Loucy (cell line): ENCODE measurements at regions not wholly inside any gene's neighbourhood (a gene's known extent, or its start where the extent isn't known, plus 50 kb on each side); places are given as distances from the start of the nearest gene placed in this dataset.

Experiments
- EZH2phosphoT487 ChIP-seq: fragments of 200-600 bp; IDR thresholded peaks from 2 replicates; pipeline ENCODE4 v1.6.1; 2018; ENCODE audit warnings: antibody characterized with exemption, mild to moderate bottlenecking, moderate library complexity, borderline replicate concordance
- TF ChIP-seq, protein P1 (sequence below): fragments of 200-600 bp; sonication (generic); conservative IDR thresholded peaks from 2 replicates; pipeline ENCODE4 v1.5.1; 2014; ENCODE audit warnings: mild to moderate bottlenecking, antibody characterized with exemption, low read length

DNA sequence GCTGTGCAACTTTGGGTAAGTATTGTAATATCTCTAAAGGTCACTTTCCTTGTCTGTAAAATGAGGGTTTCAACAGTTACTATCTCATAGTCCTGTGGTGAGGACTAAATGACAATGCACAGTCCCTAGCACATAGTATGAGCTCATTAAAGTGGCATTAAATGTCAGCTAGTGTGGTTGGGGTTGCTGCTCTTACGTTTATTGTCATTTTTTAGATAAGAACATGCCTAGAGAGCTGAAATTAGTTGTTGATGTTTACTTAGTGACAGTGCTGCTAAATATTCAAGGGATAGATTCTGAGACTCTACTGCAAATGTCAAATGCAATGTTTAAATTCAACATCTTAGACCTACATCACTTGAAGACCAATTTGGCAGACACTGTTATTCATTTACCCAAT is 356.1 kb upstream of the ETAA1 start:
- TF ChIP-seq, protein P1, sequence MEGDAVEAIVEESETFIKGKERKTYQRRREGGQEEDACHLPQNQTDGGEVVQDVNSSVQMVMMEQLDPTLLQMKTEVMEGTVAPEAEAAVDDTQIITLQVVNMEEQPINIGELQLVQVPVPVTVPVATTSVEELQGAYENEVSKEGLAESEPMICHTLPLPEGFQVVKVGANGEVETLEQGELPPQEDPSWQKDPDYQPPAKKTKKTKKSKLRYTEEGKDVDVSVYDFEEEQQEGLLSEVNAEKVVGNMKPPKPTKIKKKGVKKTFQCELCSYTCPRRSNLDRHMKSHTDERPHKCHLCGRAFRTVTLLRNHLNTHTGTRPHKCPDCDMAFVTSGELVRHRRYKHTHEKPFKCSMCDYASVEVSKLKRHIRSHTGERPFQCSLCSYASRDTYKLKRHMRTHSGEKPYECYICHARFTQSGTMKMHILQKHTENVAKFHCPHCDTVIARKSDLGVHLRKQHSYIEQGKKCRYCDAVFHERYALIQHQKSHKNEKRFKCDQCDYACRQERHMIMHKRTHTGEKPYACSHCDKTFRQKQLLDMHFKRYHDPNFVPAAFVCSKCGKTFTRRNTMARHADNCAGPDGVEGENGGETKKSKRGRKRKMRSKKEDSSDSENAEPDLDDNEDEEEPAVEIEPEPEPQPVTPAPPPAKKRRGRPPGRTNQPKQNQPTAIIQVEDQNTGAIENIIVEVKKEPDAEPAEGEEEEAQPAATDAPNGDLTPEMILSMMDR: no peak
- no peak for TF ChIP-seq EZH2phosphoT487
